ENCODE measurements at regions not wholly inside any gene's neighbourhood (a gene's known extent, or its start where the extent isn't known, plus 50 kb on each side); places are given as distances from the start of the nearest gene placed in this dataset.

- FAIRE-seq = no peak
Observed at GRCh38 chr14:101183376-101184103, 280.0 kb upstream of the RTL1 start.

GRCh38 chr14:101184104-101184455 lies 280.6 kb upstream of the RTL1 start:
- no peak for FAIRE-seq

GRCh38 chr14:101184572-101184971 lies 281.1 kb upstream of the RTL1 start:
- no peak for FAIRE-seq

- FAIRE-seq = no peak
Observed at GRCh38 chr14:101185073-101185835, 281.7 kb upstream of the RTL1 start.

GRCh38 chr14:101185946-101186345 lies 282.4 kb upstream of the RTL1 start:
- no peak for FAIRE-seq

GRCh38 chr14:101186544-101186943 lies 283.0 kb upstream of the RTL1 start:
- FAIRE-seq = no peak

GRCh38 chr14:101186992-101187815 lies 283.7 kb upstream of the RTL1 start:
- FAIRE-seq = no peak

- FAIRE-seq = no peak
Observed at GRCh38 chr14:101187816-101188570, 284.5 kb upstream of the RTL1 start.

GRCh38 chr14:101188571-101188915 lies 285.0 kb upstream of the RTL1 start:
- no peak for FAIRE-seq

GRCh38 chr14:101189266-101189665 lies 285.7 kb upstream of the RTL1 start:
- FAIRE-seq = no peak

- no peak for FAIRE-seq
Observed at GRCh38 chr14:101189962-101190560, 286.5 kb upstream of the RTL1 start.

GRCh38 chr14:101191101-101191720 lies 287.7 kb upstream of the RTL1 start:
- no peak for FAIRE-seq

GRCh38 chr14:101191721-101192660 lies 288.5 kb upstream of the RTL1 start:
- no peak for FAIRE-seq

- no peak for FAIRE-seq
Observed at GRCh38 chr14:101192661-101193000, 289.1 kb upstream of the RTL1 start.

- no peak for FAIRE-seq
Observed at GRCh38 chr14:101193106-101193844, 289.8 kb upstream of the RTL1 start.

GRCh38 chr14:101193845-101194372 lies 290.4 kb upstream of the RTL1 start:
- no peak for FAIRE-seq

- no peak for FAIRE-seq
Observed at GRCh38 chr14:101194373-101195308, 291.1 kb upstream of the RTL1 start.

- FAIRE-seq = no peak
Observed at GRCh38 chr14:101195309-101195901, 291.9 kb upstream of the RTL1 start.
